H7 (cell line): ENCODE measurements at regions not wholly inside any gene's neighbourhood (a gene's known extent, or its start where the extent isn't known, plus 50 kb on each side); places are given as distances from the start of the nearest gene placed in this dataset.
A peak's percentile ranks its signal among the peaks of the same experiment; 100 is the strongest.
"Not testable (repeated sequence)": the region's sequence is repeated elsewhere in the genome, so short reads cannot be mapped to it uniquely, and the experiment has no call there.

Experiments used
- DNase-seq: peaks from one replicate; pipeline ENCODE4 v3.0.0; 2012
- H3K27me3 ChIP-seq: 2 replicates; pipeline ENCODE4 v1.6.0; 2011; ENCODE audit warnings: mild to moderate bottlenecking, low read length; ENCODE audit not compliant: control insufficient read depth, insufficient read depth
- H3K36me3 ChIP-seq: replicated peaks from 2 replicates; pipeline ENCODE4 v1.5.1; 2011; ENCODE audit warnings: low read length; ENCODE audit not compliant: control insufficient read depth, insufficient read depth
- H3K4me3 ChIP-seq: 2 replicates; pipeline ENCODE4 v1.5.1; 2011; ENCODE audit warnings: low read depth, mild to moderate bottlenecking, control low read depth, low read length, moderate library complexity; ENCODE audit not compliant: insufficient read depth

GRCh38 chr1:148679050-148679786 lies 69.4 kb upstream of the NUDT4B start:
- not testable (repeated sequence) for H3K36me3 ChIP-seq, DNase-seq, H3K27me3 ChIP-seq
- H3K4me3 ChIP-seq: peak overlapping the region; percentile 45

DNA sequence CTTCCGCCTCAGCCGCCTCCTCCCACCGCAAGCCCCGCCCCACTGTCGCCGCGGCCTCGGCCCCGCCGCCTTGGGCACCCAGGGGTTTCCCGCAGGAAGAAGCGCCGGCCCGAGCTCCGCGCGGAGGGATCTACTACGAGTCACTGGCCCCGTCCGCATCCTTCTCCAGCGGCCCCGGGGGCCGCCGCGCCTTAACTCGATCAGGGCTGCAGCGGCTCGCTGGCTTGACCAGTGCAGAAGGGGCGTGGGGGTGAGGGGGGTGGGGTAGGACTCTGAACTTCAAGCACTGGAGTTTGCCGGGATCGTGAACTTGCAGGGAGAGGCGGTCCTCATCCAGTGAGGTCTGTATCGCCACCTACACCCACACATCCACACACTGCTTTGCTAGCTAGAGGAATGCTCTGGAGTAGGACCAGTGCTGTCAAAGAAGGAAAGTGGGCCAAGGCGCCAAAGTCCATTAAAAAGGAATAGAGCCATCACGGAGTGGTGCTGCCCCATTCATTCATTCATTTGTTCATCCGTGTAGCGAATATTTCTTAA lies 68.7 kb upstream of the NUDT4B start:
- H3K27me3 ChIP-seq, DNase-seq, H3K36me3 ChIP-seq: not testable (repeated sequence)
- peak overlapping the region; percentile 45; the same call in 1 of the 2 replicates for H3K4me3 ChIP-seq

GRCh38 chr1:148686735-148687134 lies 61.8 kb upstream of the NUDT4B start:
- not testable (repeated sequence) for H3K4me3 ChIP-seq, DNase-seq, H3K36me3 ChIP-seq, H3K27me3 ChIP-seq

DNA sequence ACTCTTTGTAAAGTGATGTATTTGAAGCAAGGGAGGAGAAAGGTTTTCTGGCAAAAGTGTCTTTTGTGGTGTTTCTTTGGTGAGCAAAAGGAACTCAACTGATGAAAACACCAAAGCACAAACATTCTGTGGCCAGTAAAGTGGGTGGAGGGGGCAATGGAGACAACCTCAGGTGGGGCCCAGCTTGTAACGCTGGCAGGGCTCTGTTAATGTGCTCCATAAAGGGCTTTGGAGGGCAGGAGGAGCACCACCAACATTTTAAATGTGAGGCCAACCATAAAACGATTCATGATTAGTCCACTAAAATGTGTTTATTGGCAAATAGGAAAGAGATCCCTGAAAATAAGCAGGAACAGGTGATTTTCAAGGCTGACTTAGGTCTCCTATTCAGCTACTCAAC lies 61.2 kb upstream of the NUDT4B start:
- not testable (repeated sequence) for H3K4me3 ChIP-seq, DNase-seq, H3K36me3 ChIP-seq, H3K27me3 ChIP-seq
